Vagina (tissue), 2 donors: ENCODE measurements at regions not wholly inside any gene's neighbourhood (a gene's known extent, or its start where the extent isn't known, plus 50 kb on each side); places are given as distances from the start of the nearest gene placed in this dataset.

Experiments
- DNase-seq, 2 donors: peaks; one replicate each; pipeline ENCODE4 v3.0.0-alpha.2; 2017; ENCODE audit errors: extremely low spot score in 2 of 2
- H3K27ac ChIP-seq: fragments of 200-600 bp; sonication (generic); one replicate; pipeline ENCODE4 v1.5.1; 2019
- H3K27me3 ChIP-seq: fragments of 200-600 bp; sonication (generic); one replicate; pipeline ENCODE4 v1.5.1; 2019
- H3K36me3 ChIP-seq, 2 donors: fragments of 200-600 bp; sonication (generic); one replicate each; pipeline ENCODE4 v1.5.1; 2017 to 2019
- H3K4me1 ChIP-seq: fragments of 200-600 bp; sonication (generic); one replicate; pipeline ENCODE4 v1.5.1; 2019
- H3K4me3 ChIP-seq, 2 donors: fragments of 200-600 bp; sonication (generic); 1 replicate in 1 of 2; 2 replicates in 1 of 2; pipeline ENCODE4 v1.5.1; 2016 to 2019
- H3K9me3 ChIP-seq: fragments of 200-600 bp; sonication (generic); one replicate; pipeline ENCODE4 v1.5.1; 2019
- POLR2A ChIP-seq, 2 donors: fragments of 450-650 bp; IDR thresholded peaks; one replicate each; pipeline ENCODE4 v1.6.1; 2017; ENCODE audit warnings: antibody characterized with exemption in 2 of 2, mild to moderate bottlenecking in 2 of 2, moderate library complexity in 2 of 2
- POLR2AphosphoS5 ChIP-seq, 2 donors: sonication (generic); formaldehyde crosslinking; IDR thresholded peaks; one replicate each; pipeline ENCODE4 v1.9.0; 2017; ENCODE audit warnings: antibody characterized with exemption in 2 of 2, mild to moderate bottlenecking in 2 of 2, low read depth in 1 of 2; ENCODE audit not compliant: insufficient read depth in 1 of 2
- intact Hi-C: fragments of 100-400 bp; cut with DNase I; formaldehyde crosslinking; loops from one replicate; pipeline ENCODE4 v1.15.1; 2023
- TF ChIP-seq, protein P1 (sequence below), 3 experiments: fragments of 450-650 bp in 2 of 3; fragments of 200-600 bp in 1 of 3; sonication (generic) in 1 of 3; IDR thresholded peaks; one replicate each; pipeline ENCODE4 v1.5.1; 2017 to 2019; ENCODE audit warnings: antibody characterized with exemption in 3 of 3, mild to moderate bottlenecking in 2 of 3, moderate library complexity in 2 of 3

DNA sequence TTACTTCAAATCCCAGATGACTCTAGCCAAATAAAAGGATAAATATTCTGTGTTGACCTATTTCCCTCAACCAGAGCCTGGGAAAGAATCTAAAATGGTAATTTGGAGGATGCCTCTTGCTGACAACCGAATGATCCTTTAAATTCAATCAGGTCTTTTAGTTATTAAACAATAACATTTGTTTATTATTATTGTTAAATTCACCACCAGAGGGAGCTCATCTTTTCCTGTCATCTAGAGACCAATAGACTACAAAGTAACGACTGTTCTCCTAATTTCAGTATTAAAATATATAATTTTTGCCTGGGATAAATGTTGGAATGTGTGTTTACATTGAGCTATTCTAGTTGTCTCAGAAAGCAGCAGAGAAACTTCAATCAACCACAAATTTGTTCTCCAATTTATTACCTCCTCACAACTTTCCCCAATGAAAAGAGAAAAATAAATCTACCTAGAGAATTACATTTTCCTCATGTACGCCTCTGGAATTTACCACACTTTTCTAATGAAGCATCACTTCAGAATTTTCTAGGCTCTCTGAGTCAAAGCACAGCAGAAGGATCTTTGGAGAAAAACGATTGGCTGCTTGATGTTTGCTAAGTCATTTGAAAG lies 142.7 kb downstream of the SCG2 start:
- H3K27me3 ChIP-seq, result no peaks in the 10 kb centered on the region
- peaks cover 6% of the 10 kb centered on the region for H3K4me1 ChIP-seq
- H3K9me3 ChIP-seq, result no peaks in the 10 kb centered on the region
- no peak for TF ChIP-seq POLR2AphosphoS5 (IDR thresholded peaks at IDR 0.05; ENCODE audit: insufficient read depth in 1 of 2, low read depth in 1 of 2)
- TF ChIP-seq POLR2A (IDR thresholded peaks at IDR 0.05), result no peak
- TF ChIP-seq, protein P1, sequence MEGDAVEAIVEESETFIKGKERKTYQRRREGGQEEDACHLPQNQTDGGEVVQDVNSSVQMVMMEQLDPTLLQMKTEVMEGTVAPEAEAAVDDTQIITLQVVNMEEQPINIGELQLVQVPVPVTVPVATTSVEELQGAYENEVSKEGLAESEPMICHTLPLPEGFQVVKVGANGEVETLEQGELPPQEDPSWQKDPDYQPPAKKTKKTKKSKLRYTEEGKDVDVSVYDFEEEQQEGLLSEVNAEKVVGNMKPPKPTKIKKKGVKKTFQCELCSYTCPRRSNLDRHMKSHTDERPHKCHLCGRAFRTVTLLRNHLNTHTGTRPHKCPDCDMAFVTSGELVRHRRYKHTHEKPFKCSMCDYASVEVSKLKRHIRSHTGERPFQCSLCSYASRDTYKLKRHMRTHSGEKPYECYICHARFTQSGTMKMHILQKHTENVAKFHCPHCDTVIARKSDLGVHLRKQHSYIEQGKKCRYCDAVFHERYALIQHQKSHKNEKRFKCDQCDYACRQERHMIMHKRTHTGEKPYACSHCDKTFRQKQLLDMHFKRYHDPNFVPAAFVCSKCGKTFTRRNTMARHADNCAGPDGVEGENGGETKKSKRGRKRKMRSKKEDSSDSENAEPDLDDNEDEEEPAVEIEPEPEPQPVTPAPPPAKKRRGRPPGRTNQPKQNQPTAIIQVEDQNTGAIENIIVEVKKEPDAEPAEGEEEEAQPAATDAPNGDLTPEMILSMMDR (IDR thresholded peaks at IDR 0.05), result peak in 1 of 3 experiments; percentile 1
- DNase-seq, result no peak
- intact Hi-C loops, result no loop called here
- no peaks in the 10 kb centered on the region for H3K36me3 ChIP-seq
- H3K4me3 ChIP-seq, result no peak overlapping the region
- no peak overlapping the region for H3K27ac ChIP-seq

DNA sequence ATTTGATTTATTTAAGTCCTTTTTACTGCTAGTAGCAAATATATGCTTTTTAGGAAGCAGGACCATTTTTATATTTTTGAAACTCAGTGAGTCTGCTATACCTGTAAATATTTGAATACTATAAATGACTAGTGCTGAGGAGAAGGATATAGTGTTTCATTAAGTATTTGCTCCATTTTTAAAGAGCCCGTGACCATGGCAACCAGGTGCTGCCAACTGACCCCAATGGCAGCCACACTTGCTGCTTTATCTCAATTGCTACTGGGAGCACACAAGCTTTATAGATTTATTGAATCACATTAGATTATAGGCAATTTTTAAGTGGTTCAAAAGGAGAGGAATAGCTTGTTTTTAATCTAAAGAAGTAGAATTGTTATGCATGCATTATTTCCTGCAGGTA lies 142.0 kb downstream of the SCG2 start:
- Histone ChIP-seq H3K4me3 (no peak overlapping the region), H3K4me1 (peaks cover 6% of the 10 kb centered on the region), H3K27me3 (no peaks in the 10 kb centered on the region), H3K27ac (no peak overlapping the region), H3K36me3 (no peaks in the 10 kb centered on the region), H3K9me3 (no peaks in the 10 kb centered on the region)
- DNase-seq, result no peak
- intact Hi-C loops, result no loop called here
- TF ChIP-seq, protein P1 (IDR thresholded peaks at IDR 0.05), result no peak
- no peak for TF ChIP-seq POLR2A (IDR thresholded peaks at IDR 0.05)
- TF ChIP-seq POLR2AphosphoS5 (IDR thresholded peaks at IDR 0.05; ENCODE audit: insufficient read depth in 1 of 2, low read depth in 1 of 2), result no peak

DNA sequence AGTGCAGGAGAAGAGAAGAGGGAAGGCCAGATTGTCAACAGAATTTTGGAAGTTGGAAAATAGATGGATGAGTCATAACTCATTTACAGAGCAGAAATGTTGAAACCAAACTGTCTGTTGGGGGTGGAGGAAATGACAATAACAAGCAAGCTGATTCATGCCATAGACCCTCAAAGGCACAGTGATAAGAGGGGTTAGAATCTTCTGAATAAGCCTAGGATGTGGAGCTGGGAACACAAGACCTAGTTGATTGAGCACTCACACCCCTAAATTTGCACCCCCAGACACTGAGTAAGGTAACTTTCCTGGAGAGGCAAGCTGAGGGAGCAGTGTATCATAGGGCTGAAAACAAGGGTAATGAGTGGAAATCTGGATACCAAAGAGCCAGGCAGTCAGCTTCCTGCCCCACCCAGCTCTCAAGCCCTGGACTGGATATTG lies 141.4 kb downstream of the SCG2 start:
- H3K27me3 ChIP-seq, result no peaks in the 10 kb centered on the region
- intact Hi-C loops, result no loop called here
- H3K4me1 ChIP-seq, result peaks cover 6% of the 10 kb centered on the region
- H3K4me3 ChIP-seq, result no peak overlapping the region
- no peak overlapping the region for H3K27ac ChIP-seq
- no peaks in the 10 kb centered on the region for H3K36me3 ChIP-seq
- no peaks in the 10 kb centered on the region for H3K9me3 ChIP-seq
- TF ChIP-seq, protein P1 (IDR thresholded peaks at IDR 0.05), result no peak
- TF ChIP-seq POLR2A (IDR thresholded peaks at IDR 0.05) (no peak), POLR2AphosphoS5 (IDR thresholded peaks at IDR 0.05; ENCODE audit: insufficient read depth in 1 of 2, low read depth in 1 of 2) (no peak)
- no peak for DNase-seq

DNA sequence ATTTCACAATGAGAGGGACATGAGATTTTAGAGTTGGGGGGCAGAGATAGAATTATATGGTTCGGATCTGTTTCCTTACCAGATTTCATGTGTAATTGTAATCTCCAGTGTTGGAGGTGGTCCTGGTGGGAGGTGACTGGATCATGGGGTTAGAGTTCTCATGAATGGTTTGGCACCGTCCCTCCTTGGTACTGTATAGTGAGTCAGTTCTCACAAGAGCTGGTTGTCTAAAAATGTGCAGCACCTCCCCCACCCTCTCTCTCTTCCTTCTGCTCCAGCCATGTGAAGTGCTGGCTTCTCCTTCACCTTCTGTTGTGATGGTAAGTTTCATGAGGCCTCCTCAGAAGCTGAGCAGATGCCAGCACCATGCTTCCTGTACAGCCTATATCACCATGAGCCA lies 138.1 kb downstream of the SCG2 start:
- intact Hi-C loops, result no loop called here
- H3K4me3 ChIP-seq, result no peak overlapping the region
- no peaks in the 10 kb centered on the region for H3K36me3 ChIP-seq
- DNase-seq, result no peak
- no peak overlapping the region for H3K27ac ChIP-seq
- H3K4me1 ChIP-seq, result peaks cover 10% of the 10 kb centered on the region
- TF ChIP-seq, protein P1 (IDR thresholded peaks at IDR 0.05), result no peak
- TF ChIP-seq POLR2AphosphoS5 (IDR thresholded peaks at IDR 0.05; ENCODE audit: insufficient read depth in 1 of 2, low read depth in 1 of 2) (no peak), POLR2A (IDR thresholded peaks at IDR 0.05) (no peak)
- no peaks in the 10 kb centered on the region for H3K9me3 ChIP-seq
- H3K27me3 ChIP-seq, result no peaks in the 10 kb centered on the region

DNA sequence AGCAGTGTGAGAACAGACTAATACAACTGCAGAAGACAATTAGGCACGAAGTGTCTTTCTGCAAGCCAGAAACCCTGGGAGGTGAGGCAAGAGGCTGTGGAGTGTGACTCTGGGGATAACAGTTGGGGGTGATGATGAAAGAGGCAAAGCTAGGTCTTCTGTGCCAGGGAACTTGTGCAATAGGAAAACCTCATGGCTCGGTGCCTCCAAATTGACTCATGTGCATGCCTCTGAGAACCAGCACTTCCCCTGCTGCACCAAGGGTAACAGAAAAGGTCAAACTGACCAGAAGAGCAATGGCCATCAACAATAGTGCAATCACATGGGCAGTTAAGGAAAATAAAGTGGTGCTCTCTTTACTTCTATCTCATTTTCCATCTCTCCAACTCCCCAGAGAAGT lies 136.4 kb downstream of the SCG2 start:
- peak overlapping the region; percentile 46 for H3K27ac ChIP-seq
- H3K36me3 ChIP-seq, result no peaks in the 10 kb centered on the region
- H3K4me1 ChIP-seq, result peaks cover 11% of the 10 kb centered on the region
- H3K27me3 ChIP-seq, result no peaks in the 10 kb centered on the region
- intact Hi-C loops, result no loop called here
- no peaks in the 10 kb centered on the region for H3K9me3 ChIP-seq
- peak; percentile 21 to 76 for TF ChIP-seq POLR2AphosphoS5 (IDR thresholded peaks at IDR 0.05; ENCODE audit: insufficient read depth in 1 of 2, low read depth in 1 of 2)
- TF ChIP-seq, protein P1 (IDR thresholded peaks at IDR 0.05), result no peak
- no peak for TF ChIP-seq POLR2A (IDR thresholded peaks at IDR 0.05)
- no peak overlapping the region for H3K4me3 ChIP-seq
- DNase-seq, result peak in 1 of 2 donors; percentile 97
